ENCODE measurements at regions not wholly inside any gene's neighbourhood (a gene's known extent, or its start where the extent isn't known, plus 50 kb on each side); places are given as distances from the start of the nearest gene placed in this dataset.
"Not testable (repeated sequence)": the region's sequence is repeated elsewhere in the genome, so short reads cannot be mapped to it uniquely, and the experiment has no call there.

- no peak for DNase-seq (ENCODE audit: low spot score)
Observed at GRCh38 chrX:80929251-80929650, 119.6 kb upstream of the BRWD3 start.

- no peak for DNase-seq (ENCODE audit: low spot score)
Observed at GRCh38 chrX:80917919-80918318, 108.2 kb upstream of the BRWD3 start.

GRCh38 chrX:80912351-80912750 is 102.7 kb upstream of the BRWD3 start:
- DNase-seq (ENCODE audit: low spot score): not testable (repeated sequence)

- no peak for DNase-seq (ENCODE audit: low spot score)
Observed at GRCh38 chrX:80879916-80880315, 70.2 kb upstream of the BRWD3 start.

- DNase-seq (ENCODE audit: low spot score): peak; percentile 1
Observed at GRCh38 chrX:80879143-80879542, 69.5 kb upstream of the BRWD3 start.

GRCh38 chrX:80876877-80877276 is 67.2 kb upstream of the BRWD3 start:
- peak; percentile 12 for DNase-seq (ENCODE audit: low spot score)

All from hematopoietic multipotent progenitor cell treated with erythropoietin and hydrocortisone succinate and interleukin-3 and kit ligand, for 15 days (in vitro differentiated cells).